MM.1S (cell line): ENCODE measurements at regions not wholly inside any gene's neighbourhood (a gene's known extent, or its start where the extent isn't known, plus 50 kb on each side); places are given as distances from the start of the nearest gene placed in this dataset.

Experiments
- CTCF ChIP-seq: fragments of 300-600 bp; sonication (generic); IDR thresholded peaks from 2 replicates; pipeline ENCODE4 v1.5.1; 2016; ENCODE audit warnings: antibody characterized with exemption, low read length, mixed read lengths
- EZH2phosphoT487 ChIP-seq: fragments of 300-600 bp; sonication (generic); IDR thresholded peaks from 2 replicates; pipeline ENCODE4 v1.6.1; 2018; ENCODE audit warnings: antibody characterized with exemption, low read length

GRCh38 chr5:144794922-144795321 lies 624.2 kb downstream of the KCTD16 start:
- TF ChIP-seq CTCF (no peak), EZH2phosphoT487 (no peak)
